ENCODE measurements at regions not wholly inside any gene's neighbourhood (a gene's known extent, or its start where the extent isn't known, plus 50 kb on each side); places are given as distances from the start of the nearest gene placed in this dataset.
"Not testable (repeated sequence)": the region's sequence is repeated elsewhere in the genome, so short reads cannot be mapped to it uniquely, and the experiment has no call there.

DNA sequence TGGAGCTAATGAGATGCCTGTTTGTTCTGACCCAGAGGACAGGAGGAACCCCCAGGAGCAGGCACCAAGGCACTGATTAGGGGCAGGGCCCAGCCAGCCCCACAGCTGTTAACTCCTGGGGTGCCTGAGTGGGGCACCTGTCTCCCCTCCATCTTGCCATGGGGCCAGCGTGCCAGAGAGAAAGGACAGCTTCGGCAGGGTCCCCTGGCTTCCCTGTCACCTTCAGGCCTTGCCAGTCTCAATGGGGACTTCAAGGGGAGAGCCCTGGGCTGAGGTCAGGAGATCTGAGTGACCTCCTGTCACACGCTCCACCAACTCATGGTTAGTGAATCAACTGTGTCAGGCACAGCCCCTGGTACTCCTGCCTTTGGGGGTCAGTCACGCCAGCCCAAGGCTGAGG, 152.7 kb upstream of the MVB12B start:
- no peak overlapping the region for H3K27ac ChIP-seq
- no peaks in the 10 kb centered on the region for H3K27me3 ChIP-seq (ENCODE audit: insufficient read depth, low read depth, severe bottlenecking)
- TF ChIP-seq, protein P1, sequence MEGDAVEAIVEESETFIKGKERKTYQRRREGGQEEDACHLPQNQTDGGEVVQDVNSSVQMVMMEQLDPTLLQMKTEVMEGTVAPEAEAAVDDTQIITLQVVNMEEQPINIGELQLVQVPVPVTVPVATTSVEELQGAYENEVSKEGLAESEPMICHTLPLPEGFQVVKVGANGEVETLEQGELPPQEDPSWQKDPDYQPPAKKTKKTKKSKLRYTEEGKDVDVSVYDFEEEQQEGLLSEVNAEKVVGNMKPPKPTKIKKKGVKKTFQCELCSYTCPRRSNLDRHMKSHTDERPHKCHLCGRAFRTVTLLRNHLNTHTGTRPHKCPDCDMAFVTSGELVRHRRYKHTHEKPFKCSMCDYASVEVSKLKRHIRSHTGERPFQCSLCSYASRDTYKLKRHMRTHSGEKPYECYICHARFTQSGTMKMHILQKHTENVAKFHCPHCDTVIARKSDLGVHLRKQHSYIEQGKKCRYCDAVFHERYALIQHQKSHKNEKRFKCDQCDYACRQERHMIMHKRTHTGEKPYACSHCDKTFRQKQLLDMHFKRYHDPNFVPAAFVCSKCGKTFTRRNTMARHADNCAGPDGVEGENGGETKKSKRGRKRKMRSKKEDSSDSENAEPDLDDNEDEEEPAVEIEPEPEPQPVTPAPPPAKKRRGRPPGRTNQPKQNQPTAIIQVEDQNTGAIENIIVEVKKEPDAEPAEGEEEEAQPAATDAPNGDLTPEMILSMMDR (IDR thresholded peaks at IDR 0.05; ENCODE audit: low read depth, low read length) = no peak
- H3K9me3 ChIP-seq (ENCODE audit: severe bottlenecking) = peaks cover 5% of the 10 kb centered on the region
- no peak for DNase-seq
- no peak overlapping the region for H3K4me3 ChIP-seq (ENCODE audit: low read depth, low read length)
- H3K36me3 ChIP-seq = no peaks in the 10 kb centered on the region

DNA sequence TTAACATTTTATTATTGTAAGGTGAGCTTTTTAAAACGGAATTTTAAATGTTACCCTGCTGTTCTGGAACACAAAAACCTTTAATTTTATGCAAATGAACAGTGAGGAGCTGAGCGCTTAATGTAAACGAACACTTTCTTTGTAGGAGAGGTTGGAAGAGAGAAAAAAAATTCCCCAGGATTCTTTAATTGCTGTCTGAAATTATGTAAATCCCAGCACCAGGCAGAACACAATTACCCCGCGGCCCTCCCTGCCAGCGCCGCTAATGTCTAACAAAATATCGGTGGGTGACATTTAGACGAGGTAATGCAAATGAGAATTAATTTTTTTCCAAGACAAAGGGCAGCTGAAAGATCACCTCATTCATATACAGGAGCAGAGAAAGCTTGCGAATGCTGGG, 143.4 kb upstream of the MVB12B start:
- TF ChIP-seq, protein P1 (IDR thresholded peaks at IDR 0.05; ENCODE audit: low read depth, low read length) = no peak
- Histone ChIP-seq H3K9me3 (ENCODE audit: severe bottlenecking) (peaks cover 3% of the 10 kb centered on the region), H3K36me3 (no peaks in the 10 kb centered on the region), H3K4me3 (ENCODE audit: low read depth, low read length) (no peak overlapping the region), H3K27ac (no peak overlapping the region), H3K27me3 (ENCODE audit: insufficient read depth, low read depth, severe bottlenecking) (no peaks in the 10 kb centered on the region)
- no peak for DNase-seq

DNA sequence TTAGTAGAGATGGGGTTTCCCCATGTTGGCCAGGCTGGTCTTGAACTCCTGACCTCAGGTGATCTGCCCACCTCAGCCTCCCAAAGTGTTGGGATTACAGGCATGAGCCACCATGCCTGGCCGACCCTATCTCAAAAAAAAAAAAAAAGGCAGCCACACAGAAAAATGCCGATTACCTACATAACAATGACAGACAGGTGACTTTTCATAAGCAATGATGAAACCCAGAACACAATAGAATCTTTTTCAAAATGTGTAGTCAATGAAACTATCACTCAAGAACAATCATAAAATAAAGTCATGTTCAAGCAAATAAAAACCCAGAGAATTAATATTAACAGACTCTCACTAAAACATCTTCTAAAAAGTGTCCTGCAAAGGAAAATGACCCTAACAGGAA, 135.6 kb upstream of the MVB12B start:
- DNase-seq; H3K9me3 ChIP-seq (ENCODE audit: severe bottlenecking); H3K4me3 ChIP-seq (ENCODE audit: low read depth, low read length); H3K36me3 ChIP-seq; H3K27ac ChIP-seq; H3K27me3 ChIP-seq (ENCODE audit: insufficient read depth, low read depth, severe bottlenecking): not testable (repeated sequence)

DNA sequence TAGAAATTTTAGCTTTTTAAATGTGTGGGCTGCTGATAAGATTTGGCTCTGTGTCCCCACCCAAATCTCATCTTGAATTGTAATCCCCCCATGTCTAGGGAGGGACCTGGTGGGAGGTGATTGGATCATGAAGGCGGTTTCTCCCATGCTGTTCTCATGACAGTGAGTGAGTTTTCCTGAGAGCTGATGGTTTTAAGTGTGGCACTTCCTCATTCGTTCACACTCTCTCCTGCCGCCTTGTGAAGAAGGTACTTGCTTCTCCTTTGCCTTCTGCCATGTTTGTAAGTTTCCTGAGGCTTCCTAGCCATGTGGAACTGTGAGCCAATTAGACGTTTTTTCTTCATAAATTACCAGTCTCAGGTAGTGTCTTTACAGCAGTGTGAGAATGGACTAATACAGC, 127.8 kb upstream of the MVB12B start:
- H3K9me3 ChIP-seq (ENCODE audit: severe bottlenecking) = peaks cover 9% of the 10 kb centered on the region
- no peaks in the 10 kb centered on the region for H3K36me3 ChIP-seq
- H3K27me3 ChIP-seq (ENCODE audit: insufficient read depth, low read depth, severe bottlenecking) = no peaks in the 10 kb centered on the region
- TF ChIP-seq, protein P1 (IDR thresholded peaks at IDR 0.05; ENCODE audit: low read depth, low read length) = no peak
- DNase-seq = no peak
- no peak overlapping the region for H3K27ac ChIP-seq
- H3K4me3 ChIP-seq (ENCODE audit: low read depth, low read length) = no peak overlapping the region

DNA sequence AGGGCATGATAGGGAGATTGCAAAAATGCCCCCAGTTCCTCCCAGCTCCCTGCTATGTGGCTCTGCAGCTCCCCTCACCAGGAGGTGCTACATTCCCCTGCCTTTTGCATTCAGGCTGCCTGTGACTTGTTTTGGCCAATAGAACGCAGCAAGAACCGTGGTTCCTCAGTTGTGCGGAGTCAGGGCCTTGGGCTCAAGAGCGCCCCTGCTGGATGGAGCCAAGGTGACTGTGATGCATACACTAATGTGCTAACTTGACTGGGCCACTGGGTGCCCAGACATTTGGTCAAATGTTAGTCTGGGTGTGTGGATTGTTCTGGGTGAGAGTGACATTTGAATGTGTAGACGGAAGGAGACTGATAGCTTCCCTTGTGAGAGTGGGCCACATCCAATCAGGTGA, 123.3 kb upstream of the MVB12B start:
- no peaks in the 10 kb centered on the region for H3K36me3 ChIP-seq
- peaks cover 9% of the 10 kb centered on the region for H3K9me3 ChIP-seq (ENCODE audit: severe bottlenecking)
- DNase-seq = no peak

DNA sequence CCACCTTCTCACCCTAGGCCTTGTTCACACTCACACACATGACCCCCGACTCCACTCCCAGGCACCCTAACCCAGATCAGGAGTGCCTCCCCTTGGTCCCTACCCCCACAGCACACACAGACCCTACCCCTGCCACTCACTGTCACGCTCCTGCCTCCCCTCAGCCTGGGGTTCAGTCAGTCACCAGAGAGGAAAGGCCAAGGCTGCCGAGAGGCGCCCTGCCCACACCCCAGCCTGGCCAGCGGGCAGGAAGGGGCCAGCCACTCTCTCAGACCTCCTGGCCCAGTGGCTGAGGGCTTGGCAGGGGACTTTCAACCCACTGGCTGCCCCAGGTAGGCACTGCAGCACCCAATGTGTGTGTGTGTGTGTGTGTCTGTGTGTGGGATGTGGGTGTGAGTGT, 122.4 kb upstream of the MVB12B start:
- Histone ChIP-seq H3K36me3 (no peaks in the 10 kb centered on the region), H3K27me3 (ENCODE audit: insufficient read depth, low read depth, severe bottlenecking) (no peaks in the 10 kb centered on the region), H3K9me3 (ENCODE audit: severe bottlenecking) (peaks cover 9% of the 10 kb centered on the region), H3K27ac (no peak overlapping the region), H3K4me3 (ENCODE audit: low read depth, low read length) (no peak overlapping the region)
- no peak for DNase-seq
- TF ChIP-seq, protein P1 (IDR thresholded peaks at IDR 0.05; ENCODE audit: low read depth, low read length) = no peak

More for the DNA sequence above, 123.3 kb upstream of the MVB12B start:
- Histone ChIP-seq H3K4me3 (ENCODE audit: low read depth, low read length) (no peak overlapping the region), H3K27me3 (ENCODE audit: insufficient read depth, low read depth, severe bottlenecking) (no peaks in the 10 kb centered on the region), H3K27ac (no peak overlapping the region)
- TF ChIP-seq, protein P1 (IDR thresholded peaks at IDR 0.05; ENCODE audit: low read depth, low read length) = peak; percentile 63
